ENCODE measurements at regions not wholly inside any gene's neighbourhood (a gene's known extent, or its start where the extent isn't known, plus 50 kb on each side); places are given as distances from the start of the nearest gene placed in this dataset.

DNA sequence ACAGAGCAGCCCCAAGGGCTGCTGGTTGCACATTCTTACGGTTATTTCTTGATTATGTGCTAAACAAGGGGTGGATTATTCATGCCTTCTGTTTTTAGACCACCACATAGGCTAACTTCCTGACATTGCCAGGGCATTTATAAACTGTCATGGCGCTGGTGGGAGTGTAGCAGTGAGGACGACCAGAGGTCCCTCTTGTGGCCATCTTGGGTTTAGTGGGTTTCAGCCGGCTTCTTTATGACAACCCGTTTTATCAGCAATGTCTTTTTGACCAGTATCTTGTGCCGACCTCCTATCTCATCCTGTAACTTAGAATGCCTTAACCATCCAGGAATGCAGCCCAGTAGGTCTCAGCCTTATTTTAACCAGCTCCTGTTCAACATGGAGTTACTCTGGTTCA lies 212.4 kb upstream of the GRID2 start:
- Histone ChIP-seq H3K27me3 (ENCODE audit: control insufficient read depth, insufficient read depth, low read length) (no peaks in the 10 kb centered on the region), H3K4me3 (ENCODE audit: low read depth, low read length) (no peak overlapping the region), H3K36me3 (ENCODE audit: control insufficient read depth, insufficient read depth, low read length) (no peaks in the 10 kb centered on the region)
- TF ChIP-seq, protein P1, sequence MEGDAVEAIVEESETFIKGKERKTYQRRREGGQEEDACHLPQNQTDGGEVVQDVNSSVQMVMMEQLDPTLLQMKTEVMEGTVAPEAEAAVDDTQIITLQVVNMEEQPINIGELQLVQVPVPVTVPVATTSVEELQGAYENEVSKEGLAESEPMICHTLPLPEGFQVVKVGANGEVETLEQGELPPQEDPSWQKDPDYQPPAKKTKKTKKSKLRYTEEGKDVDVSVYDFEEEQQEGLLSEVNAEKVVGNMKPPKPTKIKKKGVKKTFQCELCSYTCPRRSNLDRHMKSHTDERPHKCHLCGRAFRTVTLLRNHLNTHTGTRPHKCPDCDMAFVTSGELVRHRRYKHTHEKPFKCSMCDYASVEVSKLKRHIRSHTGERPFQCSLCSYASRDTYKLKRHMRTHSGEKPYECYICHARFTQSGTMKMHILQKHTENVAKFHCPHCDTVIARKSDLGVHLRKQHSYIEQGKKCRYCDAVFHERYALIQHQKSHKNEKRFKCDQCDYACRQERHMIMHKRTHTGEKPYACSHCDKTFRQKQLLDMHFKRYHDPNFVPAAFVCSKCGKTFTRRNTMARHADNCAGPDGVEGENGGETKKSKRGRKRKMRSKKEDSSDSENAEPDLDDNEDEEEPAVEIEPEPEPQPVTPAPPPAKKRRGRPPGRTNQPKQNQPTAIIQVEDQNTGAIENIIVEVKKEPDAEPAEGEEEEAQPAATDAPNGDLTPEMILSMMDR (IDR thresholded peaks at IDR 0.05; ENCODE audit: insufficient read depth, low read length, poor library complexity, severe bottlenecking) = peak; percentile 3
- no peak for DNase-seq (ENCODE audit: low read depth)

DNA sequence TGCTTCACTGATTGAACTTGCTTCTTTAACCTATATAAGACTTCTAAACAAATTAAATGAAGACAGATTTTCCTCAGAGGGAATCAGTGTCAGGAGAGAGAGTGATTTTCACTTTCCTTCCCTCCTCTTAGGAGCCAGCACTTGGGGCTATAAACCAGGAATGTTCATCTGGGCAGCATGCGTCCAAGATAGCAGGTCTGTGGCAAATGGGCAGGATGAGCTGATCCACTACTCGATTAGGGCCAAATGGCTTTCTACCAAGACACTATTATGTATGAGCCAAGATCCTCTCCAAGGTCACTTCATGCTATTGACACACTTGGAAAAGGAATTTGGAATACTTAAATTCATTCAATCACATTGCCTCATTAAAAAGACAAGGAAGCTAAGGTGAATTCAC lies 203.9 kb upstream of the GRID2 start:
- Histone ChIP-seq H3K36me3 (ENCODE audit: control insufficient read depth, insufficient read depth, low read length) (no peaks in the 10 kb centered on the region), H3K27me3 (ENCODE audit: control insufficient read depth, insufficient read depth, low read length) (no peaks in the 10 kb centered on the region), H3K4me3 (ENCODE audit: low read depth, low read length) (no peak overlapping the region)
- TF ChIP-seq, protein P1 (IDR thresholded peaks at IDR 0.05; ENCODE audit: insufficient read depth, low read length, poor library complexity, severe bottlenecking) = no peak
- no peak for DNase-seq (ENCODE audit: low read depth)

DNA sequence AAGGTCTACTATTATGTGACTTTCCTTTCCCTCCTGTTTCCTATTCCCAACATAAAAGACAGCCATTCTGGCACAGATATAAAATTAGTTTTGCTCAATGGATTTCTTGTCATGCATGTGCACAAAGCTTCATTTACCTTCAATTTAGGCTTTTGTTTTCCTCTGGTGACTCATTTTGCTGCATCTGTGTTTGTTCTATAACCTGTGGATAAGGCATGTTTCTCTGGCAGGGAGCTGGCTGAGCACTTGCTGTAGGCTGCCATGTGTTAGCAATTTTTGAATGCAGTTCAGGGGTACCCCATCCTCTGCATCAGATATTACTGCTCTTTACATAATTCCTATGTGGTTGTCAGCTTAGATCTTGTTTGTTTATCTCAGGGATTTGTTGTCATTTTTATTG lies 202.8 kb upstream of the GRID2 start:
- Histone ChIP-seq H3K36me3 (ENCODE audit: control insufficient read depth, insufficient read depth, low read length) (no peaks in the 10 kb centered on the region), H3K27me3 (ENCODE audit: control insufficient read depth, insufficient read depth, low read length) (no peaks in the 10 kb centered on the region), H3K4me3 (ENCODE audit: low read depth, low read length) (no peak overlapping the region)
- TF ChIP-seq, protein P1 (IDR thresholded peaks at IDR 0.05; ENCODE audit: insufficient read depth, low read length, poor library complexity, severe bottlenecking) = no peak
- DNase-seq (ENCODE audit: low read depth) = no peak

DNA sequence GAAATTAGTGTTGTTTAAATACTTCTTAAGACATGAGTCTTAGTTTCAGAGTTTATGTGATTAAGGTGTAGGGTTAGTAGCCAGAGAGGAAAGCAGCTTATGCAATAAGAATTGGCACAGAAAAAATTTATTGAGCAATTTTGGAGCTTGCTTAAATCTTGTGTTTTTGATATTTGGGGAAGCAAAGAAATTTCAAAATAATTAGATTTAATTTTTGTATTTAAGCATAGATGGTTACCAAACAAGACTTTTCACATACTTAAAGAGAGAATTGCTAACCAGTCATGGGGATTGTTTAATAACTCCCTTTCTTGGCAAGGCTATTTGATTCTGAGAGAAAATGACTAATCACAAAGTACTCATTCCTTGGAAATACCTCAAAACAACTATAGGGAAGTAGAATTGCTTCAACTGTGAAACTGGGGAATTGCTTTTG lies 202.0 kb upstream of the GRID2 start:
- DNase-seq (ENCODE audit: low read depth) = peak; percentile 32
- TF ChIP-seq, protein P1 (IDR thresholded peaks at IDR 0.05; ENCODE audit: insufficient read depth, low read length, poor library complexity, severe bottlenecking) = no peak
- Histone ChIP-seq H3K36me3 (ENCODE audit: control insufficient read depth, insufficient read depth, low read length) (no peaks in the 10 kb centered on the region), H3K4me3 (ENCODE audit: low read depth, low read length) (no peak overlapping the region), H3K27me3 (ENCODE audit: control insufficient read depth, insufficient read depth, low read length) (no peaks in the 10 kb centered on the region)

DNA sequence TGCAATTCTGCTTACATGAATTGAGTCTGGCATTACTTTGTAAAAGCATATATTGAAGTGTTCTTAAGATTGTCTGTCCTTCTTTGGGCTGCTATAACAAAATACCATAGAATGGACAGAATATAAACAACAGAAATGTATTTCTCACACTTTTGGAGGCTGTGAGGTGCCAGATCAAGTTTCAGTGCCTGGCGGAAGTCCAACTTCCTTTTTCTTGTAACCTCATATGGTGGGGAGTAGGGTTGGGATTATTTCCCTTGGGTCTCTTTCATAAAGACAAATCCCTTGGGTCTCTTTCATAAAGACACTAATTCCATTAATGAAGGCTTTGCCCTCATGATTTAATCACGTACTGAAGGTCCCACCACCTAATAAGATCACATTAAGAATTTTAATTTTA lies 199.3 kb upstream of the GRID2 start:
- TF ChIP-seq, protein P1 (IDR thresholded peaks at IDR 0.05; ENCODE audit: insufficient read depth, low read length, poor library complexity, severe bottlenecking) = no peak
- Histone ChIP-seq H3K36me3 (ENCODE audit: control insufficient read depth, insufficient read depth, low read length) (no peaks in the 10 kb centered on the region), H3K27me3 (ENCODE audit: control insufficient read depth, insufficient read depth, low read length) (no peaks in the 10 kb centered on the region), H3K4me3 (ENCODE audit: low read depth, low read length) (no peak overlapping the region)
- DNase-seq (ENCODE audit: low read depth) = no peak

DNA sequence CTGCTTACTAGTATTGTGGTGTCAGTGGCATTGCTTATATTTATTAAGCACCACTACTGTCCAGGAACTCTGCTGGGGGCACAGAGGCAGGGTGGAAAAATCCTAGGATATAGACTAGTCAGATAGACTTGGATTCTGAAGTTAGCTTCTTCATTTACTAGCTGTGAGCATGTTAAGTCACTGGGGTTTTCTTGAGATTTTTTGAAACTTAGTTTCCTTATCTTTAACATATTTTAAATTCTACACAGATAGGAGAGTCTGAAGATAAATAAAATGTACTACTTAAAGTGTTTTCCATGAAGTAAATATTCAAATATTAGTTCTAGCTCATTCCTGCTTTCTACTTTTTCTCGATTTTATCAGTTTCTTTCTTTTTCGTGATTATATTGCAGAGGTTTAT lies 196.9 kb upstream of the GRID2 start:
- H3K36me3 ChIP-seq (ENCODE audit: control insufficient read depth, insufficient read depth, low read length) = no peaks in the 10 kb centered on the region
- no peak for DNase-seq (ENCODE audit: low read depth)
- H3K27me3 ChIP-seq (ENCODE audit: control insufficient read depth, insufficient read depth, low read length) = no peaks in the 10 kb centered on the region
- TF ChIP-seq, protein P1 (IDR thresholded peaks at IDR 0.05; ENCODE audit: insufficient read depth, low read length, poor library complexity, severe bottlenecking) = no peak
- H3K4me3 ChIP-seq (ENCODE audit: low read depth, low read length) = no peak overlapping the region

Measured in kidney epithelial cell (primary cell).